ENCODE measurements at regions not wholly inside any gene's neighbourhood (a gene's known extent, or its start where the extent isn't known, plus 50 kb on each side); places are given as distances from the start of the nearest gene placed in this dataset.

GRCh38 chr5:33194914-33195313 lies 245.9 kb upstream of the TARS1 start:
- TF ChIP-seq CTCF (conservative IDR thresholded peaks at IDR 0.05; ENCODE audit: low read depth in 2 of 2) (no peak), STAT1 (IDR thresholded peaks at IDR 0.05; ENCODE audit: unreplicated experiment) (no peak), JUNB (IDR thresholded peaks at IDR 0.05; ENCODE audit: unreplicated experiment) (no peak), EZH2phosphoT487 (IDR thresholded peaks at IDR 0.05; ENCODE audit: unreplicated experiment) (no peak)
- TF ChIP-seq, protein P1, sequence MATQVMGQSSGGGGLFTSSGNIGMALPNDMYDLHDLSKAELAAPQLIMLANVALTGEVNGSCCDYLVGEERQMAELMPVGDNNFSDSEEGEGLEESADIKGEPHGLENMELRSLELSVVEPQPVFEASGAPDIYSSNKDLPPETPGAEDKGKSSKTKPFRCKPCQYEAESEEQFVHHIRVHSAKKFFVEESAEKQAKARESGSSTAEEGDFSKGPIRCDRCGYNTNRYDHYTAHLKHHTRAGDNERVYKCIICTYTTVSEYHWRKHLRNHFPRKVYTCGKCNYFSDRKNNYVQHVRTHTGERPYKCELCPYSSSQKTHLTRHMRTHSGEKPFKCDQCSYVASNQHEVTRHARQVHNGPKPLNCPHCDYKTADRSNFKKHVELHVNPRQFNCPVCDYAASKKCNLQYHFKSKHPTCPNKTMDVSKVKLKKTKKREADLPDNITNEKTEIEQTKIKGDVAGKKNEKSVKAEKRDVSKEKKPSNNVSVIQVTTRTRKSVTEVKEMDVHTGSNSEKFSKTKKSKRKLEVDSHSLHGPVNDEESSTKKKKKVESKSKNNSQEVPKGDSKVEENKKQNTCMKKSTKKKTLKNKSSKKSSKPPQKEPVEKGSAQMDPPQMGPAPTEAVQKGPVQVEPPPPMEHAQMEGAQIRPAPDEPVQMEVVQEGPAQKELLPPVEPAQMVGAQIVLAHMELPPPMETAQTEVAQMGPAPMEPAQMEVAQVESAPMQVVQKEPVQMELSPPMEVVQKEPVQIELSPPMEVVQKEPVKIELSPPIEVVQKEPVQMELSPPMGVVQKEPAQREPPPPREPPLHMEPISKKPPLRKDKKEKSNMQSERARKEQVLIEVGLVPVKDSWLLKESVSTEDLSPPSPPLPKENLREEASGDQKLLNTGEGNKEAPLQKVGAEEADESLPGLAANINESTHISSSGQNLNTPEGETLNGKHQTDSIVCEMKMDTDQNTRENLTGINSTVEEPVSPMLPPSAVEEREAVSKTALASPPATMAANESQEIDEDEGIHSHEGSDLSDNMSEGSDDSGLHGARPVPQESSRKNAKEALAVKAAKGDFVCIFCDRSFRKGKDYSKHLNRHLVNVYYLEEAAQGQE (IDR thresholded peaks at IDR 0.05; ENCODE audit: unreplicated experiment), result no peak

All from GM23338 (cell line).